ENCODE measurements at regions not wholly inside any gene's neighbourhood (a gene's known extent, or its start where the extent isn't known, plus 50 kb on each side); places are given as distances from the start of the nearest gene placed in this dataset.

DNA sequence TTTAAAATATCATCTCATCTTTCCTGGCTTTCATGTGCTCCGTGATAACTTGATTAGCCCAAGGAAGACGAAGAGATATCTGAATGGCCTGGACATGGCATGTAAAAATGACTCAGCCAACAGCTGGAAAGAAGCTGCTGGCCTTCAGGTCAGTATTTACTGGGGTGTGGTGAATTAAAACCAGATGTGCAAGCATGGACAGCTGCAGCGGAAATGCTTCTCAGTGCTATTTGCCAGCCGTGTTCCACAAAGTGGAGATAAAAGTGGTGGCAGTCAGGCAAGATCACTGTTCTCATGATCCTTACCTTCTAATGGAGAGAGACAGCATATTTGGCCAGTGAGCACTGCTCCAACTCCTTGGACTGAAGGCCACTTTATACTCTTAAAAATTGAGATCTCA, 203.1 kb upstream of the VSTM2A start:
- H3K27ac Mint-ChIP-seq, result no peak overlapping the region
- no peak overlapping the region for H3K4me3 ChIP-seq (ENCODE audit: low read length)
- H3K4me1 Mint-ChIP-seq, result no peaks in the 10 kb centered on the region
- no peaks in the 10 kb centered on the region for H3K27me3 Mint-ChIP-seq (ENCODE audit: low read depth in 2 of 2)
- H3K4me3 Mint-ChIP-seq, result no peak overlapping the region
- H3K36me3 Mint-ChIP-seq, result peaks cover 6% of the 10 kb centered on the region
- WGBS (ENCODE audit: insufficient coverage), result 85% methylated on average over 4 of the region's 4 CpGs
- TF ChIP-seq, protein P1, sequence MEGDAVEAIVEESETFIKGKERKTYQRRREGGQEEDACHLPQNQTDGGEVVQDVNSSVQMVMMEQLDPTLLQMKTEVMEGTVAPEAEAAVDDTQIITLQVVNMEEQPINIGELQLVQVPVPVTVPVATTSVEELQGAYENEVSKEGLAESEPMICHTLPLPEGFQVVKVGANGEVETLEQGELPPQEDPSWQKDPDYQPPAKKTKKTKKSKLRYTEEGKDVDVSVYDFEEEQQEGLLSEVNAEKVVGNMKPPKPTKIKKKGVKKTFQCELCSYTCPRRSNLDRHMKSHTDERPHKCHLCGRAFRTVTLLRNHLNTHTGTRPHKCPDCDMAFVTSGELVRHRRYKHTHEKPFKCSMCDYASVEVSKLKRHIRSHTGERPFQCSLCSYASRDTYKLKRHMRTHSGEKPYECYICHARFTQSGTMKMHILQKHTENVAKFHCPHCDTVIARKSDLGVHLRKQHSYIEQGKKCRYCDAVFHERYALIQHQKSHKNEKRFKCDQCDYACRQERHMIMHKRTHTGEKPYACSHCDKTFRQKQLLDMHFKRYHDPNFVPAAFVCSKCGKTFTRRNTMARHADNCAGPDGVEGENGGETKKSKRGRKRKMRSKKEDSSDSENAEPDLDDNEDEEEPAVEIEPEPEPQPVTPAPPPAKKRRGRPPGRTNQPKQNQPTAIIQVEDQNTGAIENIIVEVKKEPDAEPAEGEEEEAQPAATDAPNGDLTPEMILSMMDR (IDR thresholded peaks at IDR 0.05), result no peak
- intact Hi-C loops (cut with micrococcal nuclease), result no loop called here
- DNase-seq (no peak), ATAC-seq (no peak)
- peaks cover 3% of the 10 kb centered on the region for H3K9me3 ChIP-seq (ENCODE audit: control insufficient read depth, insufficient read depth, low read length)
- H3K36me3 ChIP-seq (ENCODE audit: control insufficient read depth, insufficient read depth, low read length), result no peaks in the 10 kb centered on the region
- H3K27ac ChIP-seq (ENCODE audit: low read length), result no peak overlapping the region
- H3K27me3 ChIP-seq (ENCODE audit: control insufficient read depth, insufficient read depth, low read length), result no peaks in the 10 kb centered on the region
- peaks cover 15 to 29% of the 10 kb centered on the region in 2 donors for H3K9me3 Mint-ChIP-seq
- no peaks in the 10 kb centered on the region for H3K4me1 ChIP-seq (ENCODE audit: control insufficient read depth, insufficient read depth, low read length)

DNA sequence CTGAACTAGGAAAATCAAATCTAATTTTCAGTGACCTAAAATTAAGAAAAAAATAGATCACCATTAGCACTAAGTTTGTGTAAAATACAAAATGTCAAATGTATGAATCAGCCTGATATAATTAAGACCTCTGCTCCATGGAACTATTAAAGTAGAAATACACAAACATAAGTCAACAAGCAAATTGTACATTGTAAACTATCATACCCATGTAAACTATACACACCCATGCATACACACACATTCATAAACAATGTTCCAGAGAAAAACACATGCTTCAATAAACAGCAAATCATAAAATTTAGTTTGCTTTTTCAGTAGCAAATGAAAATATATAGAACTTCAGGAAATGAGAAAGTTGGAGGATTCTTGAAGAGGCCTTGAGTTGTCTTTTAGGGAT, 199.7 kb upstream of the VSTM2A start:
- DNase-seq (no peak), ATAC-seq (no peak)
- H3K27me3 ChIP-seq (ENCODE audit: control insufficient read depth, insufficient read depth, low read length), result no peaks in the 10 kb centered on the region
- TF ChIP-seq, protein P1 (IDR thresholded peaks at IDR 0.05), result no peak
- intact Hi-C loops (cut with micrococcal nuclease), result no loop called here
- H3K9me3 Mint-ChIP-seq, result peaks cover 8 to 15% of the 10 kb centered on the region in 2 donors
- H3K27me3 Mint-ChIP-seq (ENCODE audit: low read depth in 2 of 2), result no peaks in the 10 kb centered on the region
- H3K4me1 Mint-ChIP-seq, result no peaks in the 10 kb centered on the region
- peaks cover 6% of the 10 kb centered on the region for H3K36me3 Mint-ChIP-seq
- H3K27ac ChIP-seq (ENCODE audit: low read length), result no peak overlapping the region
- no peak overlapping the region for H3K4me3 Mint-ChIP-seq
- H3K27ac Mint-ChIP-seq, result no peak overlapping the region
- peaks cover 3% of the 10 kb centered on the region for H3K9me3 ChIP-seq (ENCODE audit: control insufficient read depth, insufficient read depth, low read length)
- no peaks in the 10 kb centered on the region for H3K36me3 ChIP-seq (ENCODE audit: control insufficient read depth, insufficient read depth, low read length)
- H3K4me1 ChIP-seq (ENCODE audit: control insufficient read depth, insufficient read depth, low read length), result no peaks in the 10 kb centered on the region
- H3K4me3 ChIP-seq (ENCODE audit: low read length), result no peak overlapping the region

DNA sequence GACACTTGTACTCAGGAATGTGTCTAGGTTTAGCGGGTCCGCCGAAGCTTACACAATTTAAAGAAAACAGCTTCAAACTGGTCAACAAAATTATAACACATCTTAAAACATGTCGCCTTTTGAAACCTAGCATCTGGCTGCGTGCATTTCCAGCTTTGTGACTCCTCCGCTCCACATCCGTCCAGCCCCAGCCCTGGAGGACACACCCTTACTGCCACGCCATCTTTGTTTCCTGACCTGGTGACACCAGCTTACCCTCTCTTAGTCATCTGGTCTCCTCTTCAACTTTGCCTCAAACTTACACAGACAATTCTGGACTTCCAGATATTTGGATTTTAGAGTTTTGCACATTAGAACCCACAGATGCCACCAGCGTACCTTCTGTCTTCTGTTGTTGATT, 198.7 kb upstream of the VSTM2A start:
- DNase-seq, result no peak
- Histone ChIP-seq H3K27me3 (ENCODE audit: control insufficient read depth, insufficient read depth, low read length) (no peaks in the 10 kb centered on the region), H3K4me3 (ENCODE audit: low read length) (no peak overlapping the region), H3K9me3 (ENCODE audit: control insufficient read depth, insufficient read depth, low read length) (peaks cover 5% of the 10 kb centered on the region), H3K36me3 (ENCODE audit: control insufficient read depth, insufficient read depth, low read length) (no peaks in the 10 kb centered on the region), H3K4me1 (ENCODE audit: control insufficient read depth, insufficient read depth, low read length) (no peaks in the 10 kb centered on the region), H3K27ac (ENCODE audit: low read length) (no peak overlapping the region)
- Mint-ChIP-seq H3K36me3 (peaks cover 6% of the 10 kb centered on the region), H3K27ac (no peak overlapping the region), H3K27me3 (ENCODE audit: low read depth in 2 of 2) (no peaks in the 10 kb centered on the region), H3K4me1 (no peaks in the 10 kb centered on the region), H3K4me3 (no peak overlapping the region), H3K9me3 (peaks cover 17 to 20% of the 10 kb centered on the region in 2 donors)
- ATAC-seq, result no peak
- TF ChIP-seq, protein P1 (IDR thresholded peaks at IDR 0.05), result no peak
- 92% methylated on average over 9 of the region's 9 CpGs for WGBS (ENCODE audit: insufficient coverage)
- intact Hi-C loops (cut with micrococcal nuclease), result no loop called here

DNA sequence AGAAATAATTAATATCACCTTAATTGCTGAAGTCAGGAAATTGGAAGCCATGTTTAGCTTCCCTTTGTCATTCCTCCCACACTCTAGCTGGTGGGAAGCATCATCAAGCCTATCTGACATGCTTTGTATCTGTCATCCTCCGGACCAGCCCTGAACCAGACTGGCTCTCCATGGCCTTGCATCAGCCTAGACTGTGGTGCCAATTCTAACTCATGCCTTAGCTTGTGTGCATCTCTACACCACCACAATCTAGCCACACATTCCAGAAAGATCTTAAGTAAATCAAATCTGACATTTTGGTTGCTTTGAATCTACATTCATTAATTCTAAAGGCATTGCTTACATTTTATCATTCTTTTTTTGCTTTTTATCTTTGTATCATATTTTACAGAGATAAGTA, 196.4 kb upstream of the VSTM2A start:
- H3K4me3 ChIP-seq (ENCODE audit: low read length), result no peak overlapping the region
- no peak overlapping the region for H3K27ac Mint-ChIP-seq
- intact Hi-C loops (cut with micrococcal nuclease), result no loop called here
- H3K36me3 Mint-ChIP-seq, result peaks cover 6% of the 10 kb centered on the region
- ATAC-seq (no peak), DNase-seq (no peak)
- H3K27ac ChIP-seq (ENCODE audit: low read length), result no peak overlapping the region
- peaks cover 2% of the 10 kb centered on the region for H3K9me3 ChIP-seq (ENCODE audit: control insufficient read depth, insufficient read depth, low read length)
- H3K27me3 ChIP-seq (ENCODE audit: control insufficient read depth, insufficient read depth, low read length), result no peaks in the 10 kb centered on the region
- 86% methylated on average over 1 of the region's 1 CpG for WGBS (ENCODE audit: insufficient coverage)
- no peaks in the 10 kb centered on the region for H3K36me3 ChIP-seq (ENCODE audit: control insufficient read depth, insufficient read depth, low read length)
- H3K9me3 Mint-ChIP-seq, result peaks cover 19 to 20% of the 10 kb centered on the region in 2 donors
- H3K4me3 Mint-ChIP-seq, result no peak overlapping the region
- TF ChIP-seq, protein P1 (IDR thresholded peaks at IDR 0.05), result no peak
- H3K4me1 ChIP-seq (ENCODE audit: control insufficient read depth, insufficient read depth, low read length), result no peaks in the 10 kb centered on the region
- no peaks in the 10 kb centered on the region for H3K4me1 Mint-ChIP-seq
- no peaks in the 10 kb centered on the region for H3K27me3 Mint-ChIP-seq (ENCODE audit: low read depth in 2 of 2)

All from natural killer cell (primary cell).